GM23338 (cell line): ENCODE measurements at regions not wholly inside any gene's neighbourhood (a gene's known extent, or its start where the extent isn't known, plus 50 kb on each side); places are given as distances from the start of the nearest gene placed in this dataset.

Experiments
- ATAC-seq: fragments of 200-7000 bp; cut with Tn5 transposase; 3 replicates; pipeline ENCODE4 v1.9.1; 2020
- DNase-seq: peaks from one replicate; pipeline ENCODE4 v3.0.0-alpha.2; 2015; ENCODE audit warnings: low spot score
- H2AFZ ChIP-seq: fragments of 200-600 bp; sonication (generic); 2 replicates; pipeline ENCODE4 v1.8.0; 2016; ENCODE audit warnings: antibody characterized with exemption, mild to moderate bottlenecking, moderate library complexity
- H3F3A ChIP-seq: fragments of 200-600 bp; sonication (generic); replicated peaks from 2 replicates; pipeline ENCODE4 v1.8.0; 2017; ENCODE audit warnings: antibody characterized with exemption, mixed run types, low read depth
- H3K27ac ChIP-seq: fragments of 200-600 bp; sonication (generic); 2 replicates; pipeline ENCODE4 v1.6.1; 2016; ENCODE audit warnings: low read depth
- H3K27me3 ChIP-seq: fragments of 200-600 bp; sonication (generic); 2 replicates; pipeline ENCODE4 v1.8.0; 2016; ENCODE audit warnings: mild to moderate bottlenecking, mixed run types, moderate library complexity; ENCODE audit not compliant: insufficient read depth
- H3K36me3 ChIP-seq: fragments of 200-600 bp; sonication (generic); 2 replicates; pipeline ENCODE4 v1.8.0; 2016; ENCODE audit warnings: mild to moderate bottlenecking; ENCODE audit not compliant: insufficient read depth
- H3K4me1 ChIP-seq: fragments of 200-600 bp; sonication (generic); 2 replicates; pipeline ENCODE4 v1.8.0; 2016; ENCODE audit warnings: mild to moderate bottlenecking, moderate library complexity; ENCODE audit not compliant: insufficient read depth
- H3K4me2 ChIP-seq: fragments of 200-600 bp; sonication (generic); 2 replicates; pipeline ENCODE4 v1.7.1; 2017; ENCODE audit warnings: mixed run types
- H3K4me3 ChIP-seq: fragments of 200-600 bp; sonication (generic); 2 replicates; pipeline ENCODE4 v1.6.1; 2016; ENCODE audit warnings: mixed run types
- H3K79me2 ChIP-seq: fragments of 200-600 bp; sonication (generic); replicated peaks from 2 replicates; pipeline ENCODE4 v1.8.0; 2017; ENCODE audit warnings: mild to moderate bottlenecking; ENCODE audit not compliant: insufficient read depth
- H3K9me2 ChIP-seq: fragments of 200-600 bp; sonication (generic); 2 replicates; pipeline ENCODE4 v1.8.0; 2017; ENCODE audit not compliant: insufficient read depth
- H4K20me1 ChIP-seq: fragments of 200-600 bp; sonication (generic); replicated peaks from 2 replicates; pipeline ENCODE4 v1.8.0; 2017; ENCODE audit warnings: mild to moderate bottlenecking; ENCODE audit not compliant: insufficient read depth
- H3K27ac Mint-ChIP-seq: 2 replicates; pipeline ENCODE4 v1.8.0; 2020; ENCODE audit warnings: inconsistent platforms, mild to moderate bottlenecking, moderate library complexity, mixed read lengths
- H3K27me3 Mint-ChIP-seq: 3 replicates; pipeline ENCODE4 v1.8.0; 2022; ENCODE audit warnings: low read depth, mild to moderate bottlenecking, moderate library complexity, mixed read lengths, inconsistent platforms; ENCODE audit not compliant: insufficient read depth, poor library complexity
- H3K36me3 Mint-ChIP-seq: 3 replicates; pipeline ENCODE4 v1.8.0; 2021; ENCODE audit warnings: low read depth, mild to moderate bottlenecking, inconsistent platforms, moderate library complexity, mixed read lengths
- H3K4me1 Mint-ChIP-seq: 3 replicates; pipeline ENCODE4 v1.8.0; 2020; ENCODE audit warnings: mild to moderate bottlenecking, inconsistent platforms, mixed read lengths
- H3K4me3 Mint-ChIP-seq: 3 replicates; pipeline ENCODE4 v1.8.0; 2021; ENCODE audit warnings: moderate library complexity, mild to moderate bottlenecking, inconsistent platforms, mixed read lengths
- H3K9me3 Mint-ChIP-seq: 3 replicates; pipeline ENCODE4 v1.8.0; 2020; ENCODE audit warnings: moderate library complexity, mild to moderate bottlenecking, inconsistent platforms, mixed read lengths
- CREB1 ChIP-seq: fragments of 250-450 bp; sonication (Bioruptor Pico); IDR thresholded peaks from 2 replicates; pipeline ENCODE4 v1.5.0; 2020; ENCODE audit warnings: low read depth, mild to moderate bottlenecking, moderate library complexity
- CTCF ChIP-seq, 2 experiments: fragments of 200-600 bp in 1 of 2; sonication (generic) in 1 of 2; conservative IDR thresholded peaks; 2 replicates each; pipeline versions ENCODE4 v1.5.1 to v1.6.1; 2016 to 2017; ENCODE audit warnings: antibody characterized with exemption in 2 of 2, low read depth in 2 of 2, mild to moderate bottlenecking in 2 of 2, moderate library complexity in 1 of 2
- ETS1 ChIP-seq: IDR thresholded peaks from 2 replicates; pipeline ENCODE4 v1.6.1; 2016; ENCODE audit warnings: antibody characterized with exemption
- EZH2 ChIP-seq: fragments of 200-600 bp; sonication (generic); IDR thresholded peaks from one replicate; pipeline ENCODE4 v1.8.0; 2017; ENCODE audit warnings: antibody characterized with exemption, mild to moderate bottlenecking, low read depth; ENCODE audit not compliant: unreplicated experiment
- EZH2phosphoT487 ChIP-seq: fragments of 200-600 bp; sonication (generic); IDR thresholded peaks from one replicate; pipeline ENCODE4 v1.8.1; 2018; ENCODE audit warnings: antibody characterized with exemption; ENCODE audit not compliant: unreplicated experiment
- JUNB ChIP-seq: IDR thresholded peaks from one replicate; pipeline ENCODE4 v1.6.1; 2016; ENCODE audit warnings: antibody characterized with exemption; ENCODE audit not compliant: unreplicated experiment
- NANOG ChIP-seq: IDR thresholded peaks from 2 replicates; pipeline ENCODE4 v1.6.1; 2016; ENCODE audit warnings: antibody characterized with exemption, borderline replicate concordance
- POLR2AphosphoS5 ChIP-seq: IDR thresholded peaks from 2 replicates; pipeline ENCODE4 v1.6.1; 2016; ENCODE audit warnings: antibody characterized with exemption, low read depth
- REST ChIP-seq: IDR thresholded peaks from one replicate; pipeline ENCODE4 v1.6.1; 2018; ENCODE audit warnings: antibody characterized with exemption; ENCODE audit not compliant: unreplicated experiment
- STAT1 ChIP-seq: IDR thresholded peaks from one replicate; pipeline ENCODE4 v1.6.1; 2016; ENCODE audit warnings: antibody characterized with exemption; ENCODE audit not compliant: unreplicated experiment
- ZNF114 ChIP-seq: fragments of 250-450 bp; sonication (Bioruptor Pico); IDR thresholded peaks from 2 replicates; pipeline ENCODE4 v1.5.0; 2020; ENCODE audit warnings: mild to moderate bottlenecking, moderate library complexity
- ZNF331 ChIP-seq: fragments of 250-450 bp; sonication (Bioruptor Pico); IDR thresholded peaks from 2 replicates; pipeline ENCODE4 v1.5.0; 2020; ENCODE audit warnings: low read depth, mild to moderate bottlenecking, moderate library complexity
- ZNF462 ChIP-seq: fragments of 250-450 bp; sonication (Bioruptor Pico); IDR thresholded peaks from 2 replicates; pipeline ENCODE4 v1.5.0; 2020; ENCODE audit warnings: mild to moderate bottlenecking, moderate library complexity

- Mint-ChIP-seq H3K27me3 (no peaks in the 10 kb centered on the region), H3K4me1 (peaks cover 2% of the 10 kb centered on the region; the same call in 2 of the 3 replicates), H3K27ac (no peak overlapping the region), H3K9me3 (peaks cover 5% of the 10 kb centered on the region; the same call in 1 of the 3 replicates), H3K36me3 (no peaks in the 10 kb centered on the region), H3K4me3 (no peak overlapping the region)
- TF ChIP-seq ETS1 (no peak), POLR2AphosphoS5 (no peak), CREB1 (CRISPR knock-in tag) (no peak), STAT1 (no peak), REST (no peak), JUNB (no peak), EZH2phosphoT487 (no peak), ZNF114 (CRISPR knock-in tag) (no peak), ZNF331 (CRISPR knock-in tag) (no peak), NANOG (no peak), ZNF462 (CRISPR knock-in tag) (no peak), CTCF (conservative IDR thresholded peaks at IDR 0.05; ENCODE audit: low read depth in 2 of 2) (no peak), EZH2 (no peak)
- no peaks in the 10 kb centered on the region for H3K27me3 ChIP-seq
- H4K20me1 ChIP-seq, result no peaks in the 10 kb centered on the region
- no peak overlapping the region for H3K4me3 ChIP-seq
- no peaks in the 10 kb centered on the region for H3F3A ChIP-seq
- no peak for DNase-seq
- H3K4me1 ChIP-seq, result no peaks in the 10 kb centered on the region; the same call in 1 of the 2 replicates
- no peak overlapping the region for H3K4me2 ChIP-seq
- H3K27ac ChIP-seq, result no peak overlapping the region
- no peaks in the 10 kb centered on the region for H3K79me2 ChIP-seq
- H3K9me2 ChIP-seq, result no peaks in the 10 kb centered on the region
- H3K36me3 ChIP-seq, result no peaks in the 10 kb centered on the region
- ATAC-seq, result no peak
- no peak overlapping the region for H2AFZ ChIP-seq
These were observed 372.6 kb upstream of the RIOK2 start for GRCh38 chr5:97555644-97555981.
